Fibroblast of lung (primary cell): ENCODE measurements at regions not wholly inside any gene's neighbourhood (a gene's known extent, or its start where the extent isn't known, plus 50 kb on each side); places are given as distances from the start of the nearest gene placed in this dataset.

Experiments
- CTCF ChIP-seq, 2 donors: IDR thresholded peaks in 1 of 2; conservative IDR thresholded peaks in 1 of 2; 1 replicate in 1 of 2; 2 replicates in 1 of 2; pipeline ENCODE4 v1.5.1; 2011 to 2012; ENCODE audit warnings: low read length in 2 of 2, control low read depth in 1 of 2, inconsistent platforms in 1 of 2, low read depth in 1 of 2, mild to moderate bottlenecking in 1 of 2
- EZH2 ChIP-seq: IDR thresholded peaks from 2 replicates; pipeline ENCODE4 v1.5.1; 2012; ENCODE audit warnings: low read length, control low read depth, mild to moderate bottlenecking; ENCODE audit errors: missing control alignments

- TF ChIP-seq EZH2, result no peak
- TF ChIP-seq CTCF (conservative IDR thresholded peaks at IDR 0.05 in 1 of 2, IDR thresholded peaks at IDR 0.05 in 1 of 2; ENCODE audit: low read depth in 1 of 2, low read length in 2 of 2), result no peak
These were observed 1147.1 kb upstream of the SPRY2 start for GRCh38 chr13:81488021-81488420.
